Kidney (tissue), 13 donors: ENCODE measurements at regions not wholly inside any gene's neighbourhood (a gene's known extent, or its start where the extent isn't known, plus 50 kb on each side); places are given as distances from the start of the nearest gene placed in this dataset.

Experiments
- DNase-seq, 5 donors: peaks; one replicate each; pipeline ENCODE4 v3.0.0-alpha.2; 2013 to 2020
- FAIRE-seq: peaks from 2 replicates; lab custom pipeline; 2012; peaks lifted over from hg19 to GRCh38; lab: Jason Lieb, UNC
- H3K27ac ChIP-seq, 2 donors: one replicate each; pipeline ENCODE4 v1.7.0; 2013; ENCODE audit warnings: low read depth in 2 of 2, low read length in 2 of 2, inconsistent platforms in 1 of 2
- H3K27me3 ChIP-seq: one replicate; pipeline ENCODE4 v1.7.1; 2013; ENCODE audit warnings: low read length, inconsistent platforms; ENCODE audit not compliant: control insufficient read depth, insufficient read depth
- H3K36me3 ChIP-seq, 3 donors: one replicate each; pipeline versions ENCODE4 v1.7.0 to v1.7.1; 2013; ENCODE audit warnings: low read length in 3 of 3, control low read depth in 1 of 3, inconsistent platforms in 1 of 3; ENCODE audit not compliant: insufficient read depth in 3 of 3, control insufficient read depth in 2 of 3
- H3K4me1 ChIP-seq, 3 donors: one replicate each; pipeline versions ENCODE4 v1.7.0 to v1.7.1; 2013; ENCODE audit warnings: low read length in 3 of 3, inconsistent platforms in 1 of 3, low read depth in 1 of 3; ENCODE audit not compliant: control insufficient read depth in 2 of 3, insufficient read depth in 2 of 3
- H3K4me3 ChIP-seq, 3 donors: one replicate each; pipeline versions ENCODE4 v1.7.0 to v1.8.1; 2013; ENCODE audit warnings: low read length in 3 of 3, control low read depth in 1 of 3, inconsistent platforms in 1 of 3
- H3K9ac ChIP-seq, 3 donors: one replicate each; pipeline versions ENCODE4 v1.7.0 to v1.7.1; 2013; ENCODE audit warnings: low read length in 3 of 3, control low read depth in 1 of 3, inconsistent platforms in 1 of 3
- H3K9me3 ChIP-seq, 3 donors: one replicate each; pipeline versions ENCODE4 v1.7.0 to v1.7.1; 2013; ENCODE audit warnings: low read length in 3 of 3, control low read depth in 1 of 3, inconsistent platforms in 1 of 3; ENCODE audit not compliant: control insufficient read depth in 2 of 3, insufficient read depth in 1 of 3
- intact Hi-C: fragments of 100-400 bp; cut with DNase I; formaldehyde crosslinking; loops from one replicate; pipeline ENCODE4 v1.11.1; 2022
- TF ChIP-seq, protein P1 (sequence below): IDR thresholded peaks from 3 replicates; pipeline ENCODE4 v1.5.1; 2012; ENCODE audit warnings: mild to moderate bottlenecking, moderate library complexity, borderline replicate concordance; ENCODE audit not compliant: insufficient read depth; ENCODE audit errors: extremely low read depth
- donor health status: control.
- donor health status: control.
- donor health status: control.
- donor health status: control.
- donor health status: control.
- donor health status: DM: yes; HTN: yes; CAD: no.
- donor health status: Normal renal cell carcinoma (clear cell type).

DNA sequence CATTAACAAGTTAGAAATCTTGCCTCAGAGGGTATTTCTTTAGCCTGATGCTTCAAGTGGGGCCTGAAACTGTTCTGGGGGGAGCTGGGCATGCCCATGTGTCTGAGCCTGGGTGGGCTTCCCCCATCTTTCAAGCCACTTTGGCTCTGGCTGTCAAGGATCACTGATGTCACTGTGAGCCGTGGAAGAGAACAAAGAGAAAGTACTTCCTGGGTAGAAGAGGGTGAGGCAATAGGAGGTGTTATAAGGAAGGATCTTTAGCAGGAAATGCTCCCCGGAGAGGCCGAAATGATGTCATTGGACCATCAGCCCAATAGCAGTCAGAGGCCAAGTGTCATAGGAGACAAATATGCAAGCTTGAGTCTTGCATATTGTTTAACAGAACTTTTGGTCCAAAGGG is 228.4 kb upstream of the MEX3C start:
- FAIRE-seq = no peak
- Histone ChIP-seq H3K4me3 (no peak overlapping the region), H3K4me1 (no peaks in the 10 kb centered on the region), H3K36me3 (no peaks in the 10 kb centered on the region), H3K9ac (no peak overlapping the region), H3K9me3 (no peaks in the 10 kb centered on the region), H3K27ac (no peak overlapping the region), H3K27me3 (no peaks in the 10 kb centered on the region)
- TF ChIP-seq, protein P1, sequence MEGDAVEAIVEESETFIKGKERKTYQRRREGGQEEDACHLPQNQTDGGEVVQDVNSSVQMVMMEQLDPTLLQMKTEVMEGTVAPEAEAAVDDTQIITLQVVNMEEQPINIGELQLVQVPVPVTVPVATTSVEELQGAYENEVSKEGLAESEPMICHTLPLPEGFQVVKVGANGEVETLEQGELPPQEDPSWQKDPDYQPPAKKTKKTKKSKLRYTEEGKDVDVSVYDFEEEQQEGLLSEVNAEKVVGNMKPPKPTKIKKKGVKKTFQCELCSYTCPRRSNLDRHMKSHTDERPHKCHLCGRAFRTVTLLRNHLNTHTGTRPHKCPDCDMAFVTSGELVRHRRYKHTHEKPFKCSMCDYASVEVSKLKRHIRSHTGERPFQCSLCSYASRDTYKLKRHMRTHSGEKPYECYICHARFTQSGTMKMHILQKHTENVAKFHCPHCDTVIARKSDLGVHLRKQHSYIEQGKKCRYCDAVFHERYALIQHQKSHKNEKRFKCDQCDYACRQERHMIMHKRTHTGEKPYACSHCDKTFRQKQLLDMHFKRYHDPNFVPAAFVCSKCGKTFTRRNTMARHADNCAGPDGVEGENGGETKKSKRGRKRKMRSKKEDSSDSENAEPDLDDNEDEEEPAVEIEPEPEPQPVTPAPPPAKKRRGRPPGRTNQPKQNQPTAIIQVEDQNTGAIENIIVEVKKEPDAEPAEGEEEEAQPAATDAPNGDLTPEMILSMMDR = no peak
- intact Hi-C loops = no loop called here
- DNase-seq = no peak

DNA sequence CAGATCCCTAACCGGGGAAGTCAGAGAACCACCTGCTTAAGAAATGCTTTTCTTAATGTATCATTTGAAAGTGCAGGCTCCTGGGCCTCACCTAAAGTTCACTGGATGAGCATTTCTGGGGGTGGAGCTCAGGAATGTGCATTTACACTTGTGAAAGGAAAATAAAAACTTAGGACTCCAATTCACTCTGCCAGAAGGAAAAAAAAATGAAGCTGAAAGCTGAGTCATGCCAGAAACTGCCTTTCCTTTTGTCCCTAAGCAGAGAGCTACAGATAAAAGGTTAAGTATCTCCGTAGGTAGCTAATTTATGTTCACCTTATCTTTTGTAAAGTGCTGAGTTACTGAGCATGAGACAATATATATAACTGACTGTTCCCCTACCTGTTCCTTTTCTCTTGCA is 229.5 kb upstream of the MEX3C start:
- FAIRE-seq = no peak
- H3K36me3 ChIP-seq = no peaks in the 10 kb centered on the region

DNA sequence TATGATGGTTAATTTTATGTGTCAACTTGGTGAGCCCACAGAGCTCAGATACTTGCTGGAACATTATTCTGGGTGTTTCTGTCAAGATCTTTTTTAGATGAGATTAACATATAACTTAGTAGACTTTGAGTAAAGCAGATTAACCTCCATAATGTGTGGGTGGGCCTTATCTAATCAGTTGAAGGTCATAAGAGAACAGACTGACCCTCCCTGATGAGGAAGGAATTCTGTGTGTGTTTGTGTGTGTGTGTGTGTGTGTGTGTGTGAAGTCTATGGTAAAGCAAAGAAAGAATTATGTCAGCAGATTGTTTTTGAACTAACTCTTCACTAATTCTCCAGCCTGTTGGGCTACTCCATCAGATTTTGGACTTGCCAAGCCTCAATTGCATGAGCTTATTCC is 232.2 kb upstream of the MEX3C start:
- Histone ChIP-seq H3K4me3 (no peak overlapping the region), H3K36me3 (no peaks in the 10 kb centered on the region), H3K9me3 (no peaks in the 10 kb centered on the region), H3K4me1 (no peaks in the 10 kb centered on the region), H3K9ac (no peak overlapping the region), H3K27me3 (no peaks in the 10 kb centered on the region), H3K27ac (no peak overlapping the region)
- FAIRE-seq = no peak
- intact Hi-C loops = no loop called here
- TF ChIP-seq, protein P1 = no peak
- no peak for DNase-seq

More for the DNA sequence above, 229.5 kb upstream of the MEX3C start:
- Histone ChIP-seq H3K9ac (no peak overlapping the region), H3K4me3 (no peak overlapping the region), H3K9me3 (no peaks in the 10 kb centered on the region), H3K27me3 (no peaks in the 10 kb centered on the region), H3K4me1 (no peaks in the 10 kb centered on the region), H3K27ac (no peak overlapping the region)
- no peak for DNase-seq
- TF ChIP-seq, protein P1 = no peak
- intact Hi-C loops = no loop called here

DNA sequence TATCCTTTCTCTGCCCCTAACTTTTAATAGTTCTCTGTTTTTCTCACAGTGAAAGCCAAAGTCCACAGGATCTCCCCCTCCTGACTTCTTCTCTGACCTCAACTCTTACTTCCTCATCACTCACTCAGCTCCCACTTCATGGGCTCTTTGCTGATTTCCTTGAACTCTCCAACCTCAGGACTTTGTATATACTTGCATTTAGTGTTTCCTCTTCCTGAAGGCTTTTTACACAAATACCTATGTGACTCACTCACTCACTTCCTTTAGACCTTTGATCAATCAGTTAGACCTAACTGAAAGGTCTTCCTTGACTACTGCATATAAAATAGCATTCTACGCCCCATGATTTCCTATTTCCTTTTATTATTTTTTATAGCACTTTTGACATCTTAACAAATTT is 233.1 kb upstream of the MEX3C start:
- H3K4me3 ChIP-seq = no peak overlapping the region
- H3K4me1 ChIP-seq = no peaks in the 10 kb centered on the region
- H3K9ac ChIP-seq = no peak overlapping the region
- TF ChIP-seq, protein P1 = no peak
- H3K36me3 ChIP-seq = no peaks in the 10 kb centered on the region
- H3K27ac ChIP-seq = no peak overlapping the region
- FAIRE-seq = no peak
- no peaks in the 10 kb centered on the region for H3K9me3 ChIP-seq
- intact Hi-C loops = no loop called here
- no peak for DNase-seq
- H3K27me3 ChIP-seq = no peaks in the 10 kb centered on the region
